Cardiac muscle cell (in vitro differentiated cells and primary cell): ENCODE measurements at regions not wholly inside any gene's neighbourhood (a gene's known extent, or its start where the extent isn't known, plus 50 kb on each side); places are given as distances from the start of the nearest gene placed in this dataset.
A peak's percentile ranks its signal among the peaks of the same experiment; 100 is the strongest.

Source experiments
- DNase-seq, 2 donors: peaks; one replicate each; pipeline versions ENCODE4 v3.0.0 to v3.0.0-alpha.2; 2010 to 2017; ENCODE audit warnings: low read depth in 1 of 2, low spot score in 1 of 2
- H3K27ac ChIP-seq: fragments of 200-600 bp; sonication (generic); 2 replicates; pipeline ENCODE4 v1.5.1; 2016
- H3K27me3 ChIP-seq: fragments of 200-600 bp; sonication (generic); 2 replicates; pipeline ENCODE4 v1.6.0; 2016; ENCODE audit warnings: control low read depth
- H3K36me3 ChIP-seq: fragments of 200-600 bp; sonication (generic); 2 replicates; pipeline ENCODE4 v1.5.1; 2016; ENCODE audit warnings: control low read depth
- H3K4me1 ChIP-seq: fragments of 200-600 bp; sonication (generic); 2 replicates; pipeline ENCODE4 v1.8.1; 2017; ENCODE audit warnings: low read depth, mild to moderate bottlenecking, mixed run types
- H3K4me3 ChIP-seq: fragments of 200-600 bp; sonication (generic); 2 replicates; pipeline ENCODE4 v1.5.1; 2016; ENCODE audit warnings: mild to moderate bottlenecking
- H3K9me3 ChIP-seq: fragments of 200-600 bp; sonication (generic); 2 replicates; pipeline ENCODE4 v1.5.1; 2017; ENCODE audit warnings: low read depth, mild to moderate bottlenecking, control low read depth
- CTCF ChIP-seq: IDR thresholded peaks from 2 replicates; pipeline ENCODE4 v1.5.1; 2012; ENCODE audit warnings: low read depth, mild to moderate bottlenecking, low read length

GRCh38 chr7:106183952-106184351, 71.8 kb upstream of the SYPL1 start:
- TF ChIP-seq CTCF = no peak
- no peaks in the 10 kb centered on the region for H3K4me1 ChIP-seq
- no peaks in the 10 kb centered on the region for H3K36me3 ChIP-seq
- H3K27me3 ChIP-seq = no peaks in the 10 kb centered on the region
- H3K27ac ChIP-seq = no peak overlapping the region
- no peak overlapping the region for H3K4me3 ChIP-seq
- DNase-seq = no peak
- H3K9me3 ChIP-seq = no peaks in the 10 kb centered on the region

GRCh38 chr7:106182904-106183303, 70.8 kb upstream of the SYPL1 start:
- no peak for TF ChIP-seq CTCF

GRCh38 chr7:106181658-106182265, 69.7 kb upstream of the SYPL1 start:
- Histone ChIP-seq H3K4me3 (no peak overlapping the region), H3K36me3 (no peaks in the 10 kb centered on the region), H3K9me3 (no peaks in the 10 kb centered on the region), H3K4me1 (no peaks in the 10 kb centered on the region), H3K27me3 (no peaks in the 10 kb centered on the region), H3K27ac (no peak overlapping the region)
- DNase-seq = no peak
- no peak for TF ChIP-seq CTCF

More at GRCh38 chr7:106182904-106183303, 70.8 kb upstream of the SYPL1 start:
- Histone ChIP-seq H3K9me3 (no peaks in the 10 kb centered on the region), H3K27ac (no peak overlapping the region), H3K4me3 (no peak overlapping the region), H3K27me3 (no peaks in the 10 kb centered on the region), H3K36me3 (no peaks in the 10 kb centered on the region), H3K4me1 (no peaks in the 10 kb centered on the region)
- DNase-seq = no peak

- no peak for DNase-seq
- Histone ChIP-seq H3K27me3 (no peaks in the 10 kb centered on the region), H3K4me1 (no peaks in the 10 kb centered on the region), H3K4me3 (no peak overlapping the region), H3K9me3 (no peaks in the 10 kb centered on the region), H3K36me3 (no peaks in the 10 kb centered on the region), H3K27ac (no peak overlapping the region)
- TF ChIP-seq CTCF = no peak
Measured at GRCh38 chr7:106180721-106181120, 68.6 kb upstream of the SYPL1 start.

- no peak overlapping the region for H3K27ac ChIP-seq
- H3K27me3 ChIP-seq = no peaks in the 10 kb centered on the region
- no peak for TF ChIP-seq CTCF
- H3K4me1 ChIP-seq = no peaks in the 10 kb centered on the region
- no peaks in the 10 kb centered on the region for H3K36me3 ChIP-seq
- no peak overlapping the region for H3K4me3 ChIP-seq
- H3K9me3 ChIP-seq = no peaks in the 10 kb centered on the region
- DNase-seq = no peak
Measured at GRCh38 chr7:106179256-106179655, 67.1 kb upstream of the SYPL1 start.

- H3K36me3 ChIP-seq = no peaks in the 10 kb centered on the region
- no peaks in the 10 kb centered on the region for H3K4me1 ChIP-seq
- no peaks in the 10 kb centered on the region for H3K27me3 ChIP-seq
- no peaks in the 10 kb centered on the region for H3K9me3 ChIP-seq
- peak in 1 of 2 donors; percentile 83 for DNase-seq
- no peak overlapping the region for H3K27ac ChIP-seq
- no peak overlapping the region for H3K4me3 ChIP-seq
- peak; percentile 55 for TF ChIP-seq CTCF
Measured at GRCh38 chr7:106178593-106179134, 66.6 kb upstream of the SYPL1 start.
